Endothelial cell of umbilical vein (primary cell): ENCODE measurements at regions not wholly inside any gene's neighbourhood (a gene's known extent, or its start where the extent isn't known, plus 50 kb on each side); places are given as distances from the start of the nearest gene placed in this dataset.

ENCODE experiments used
- BruUV-seq: library from RNA; stranded (reverse); fragments of 400-500 nt; replicated peaks from 2 replicates; lab custom pipeline; 2021; lab: Mats Ljungman, UMichigan
- CTCF ChIA-PET: fragments of 300-600, 350-600 bp; sonication (Branson Sonifier 250); formaldehyde crosslinking; loops from one replicate; lab custom pipeline; 2021; ENCODE audit warnings: antibody characterized with exemption, inconsistent platforms; lab: Charles Lee
- POLR2A ChIA-PET: fragments of 300-600, 350-600 bp; sonication (Branson Sonifier 250); formaldehyde crosslinking; loops from one replicate; lab custom pipeline; 2021; ENCODE audit warnings: antibody characterized with exemption, inconsistent platforms; lab: Charles Lee
- DNase-seq: peaks from one replicate; pipeline ENCODE4 v3.0.0-alpha.2; 2011; ENCODE audit warnings: low read depth, low spot score
- FAIRE-seq: peaks from 2 replicates; lab custom pipeline; 2011; peaks lifted over from hg19 to GRCh38; lab: Jason Lieb, UNC
- H2AFZ ChIP-seq: 2 replicates; pipeline ENCODE4 v1.6.0; 2012; ENCODE audit warnings: low read depth, low read length, control low read depth, inconsistent platforms
- H3K27ac ChIP-seq: 2 replicates; pipeline ENCODE4 v1.5.1; 2011; ENCODE audit warnings: low read depth, mild to moderate bottlenecking, control low read depth, low read length, moderate library complexity; ENCODE audit not compliant: insufficient read depth
- H3K27me3 ChIP-seq, 2 experiments: 2 replicates each; pipeline versions ENCODE4 v1.6.0 to v1.6.1; 2011; ENCODE audit warnings: low read length in 2 of 2, mixed read lengths in 1 of 2; ENCODE audit not compliant: control insufficient read depth in 2 of 2, insufficient read depth in 2 of 2
- H3K36me3 ChIP-seq, 2 experiments: 2 replicates in 1 of 2; 3 replicates in 1 of 2; pipeline ENCODE4 v1.5.1; 2011; ENCODE audit warnings: low read length in 2 of 2, mild to moderate bottlenecking in 1 of 2, moderate library complexity in 1 of 2; ENCODE audit not compliant: control insufficient read depth in 2 of 2, insufficient read depth in 2 of 2; ENCODE audit errors: extremely low read depth in 1 of 2
- H3K4me1 ChIP-seq: 3 replicates; pipeline ENCODE4 v1.5.1; 2011; ENCODE audit warnings: mild to moderate bottlenecking, low read length; ENCODE audit not compliant: control insufficient read depth, insufficient read depth; ENCODE audit errors: extremely low read depth
- H3K4me2 ChIP-seq: 2 replicates; pipeline ENCODE4 v1.6.1; 2011; ENCODE audit warnings: low read length, control low read depth, mixed read lengths; ENCODE audit not compliant: insufficient read depth
- H3K4me3 ChIP-seq, 3 experiments: fragments of 200-600 bp in 1 of 3; sonication (generic), shearing (Covaris generic) in 1 of 3; replicated peaks in 1 of 3; 2 replicates each; pipeline ENCODE4 v1.5.1; 2011 to 2016; ENCODE audit warnings: control low read depth in 3 of 3, low read length in 3 of 3, mild to moderate bottlenecking in 2 of 3, inconsistent platforms in 1 of 3, low read depth in 1 of 3, moderate library complexity in 1 of 3; ENCODE audit not compliant: insufficient read depth in 1 of 3
- H3K79me2 ChIP-seq: 2 replicates; pipeline ENCODE4 v1.6.0; 2012; ENCODE audit warnings: low read length, inconsistent platforms; ENCODE audit not compliant: control insufficient read depth, insufficient read depth
- H3K9ac ChIP-seq: replicated peaks from 2 replicates; pipeline ENCODE3; 2011; ENCODE audit warnings: low read length, control low read depth; ENCODE audit not compliant: insufficient read depth; ENCODE audit errors: extremely low read depth
- H3K9me1 ChIP-seq: replicated peaks from 3 replicates; pipeline ENCODE4 v1.6.0; 2011; ENCODE audit warnings: mild to moderate bottlenecking, low read length; ENCODE audit not compliant: control insufficient read depth, insufficient read depth; ENCODE audit errors: extremely low read depth
- H3K9me3 ChIP-seq: replicated peaks from 2 replicates; pipeline ENCODE4 v1.5.1; 2012; ENCODE audit warnings: low read length, inconsistent platforms; ENCODE audit not compliant: control insufficient read depth, insufficient read depth
- H4K20me1 ChIP-seq: replicated peaks from 2 replicates; pipeline ENCODE3; 2011; ENCODE audit warnings: mild to moderate bottlenecking, low read length; ENCODE audit not compliant: control insufficient read depth, insufficient read depth; ENCODE audit errors: extremely low read depth
- EZH2 ChIP-seq: IDR thresholded peaks from 2 replicates; pipeline ENCODE4 v1.6.1; 2012; ENCODE audit warnings: borderline replicate concordance, low read depth, mild to moderate bottlenecking, moderate library complexity, low read length, inconsistent platforms; ENCODE audit not compliant: severe bottlenecking
- FOS ChIP-seq: IDR thresholded peaks from 2 replicates; pipeline ENCODE4 v1.6.1; 2011; ENCODE audit warnings: mild to moderate bottlenecking, low read length, moderate library complexity, borderline replicate concordance; ENCODE audit not compliant: insufficient read depth
- JUN ChIP-seq: IDR thresholded peaks from 2 replicates; pipeline ENCODE4 v1.6.1; 2011; ENCODE audit warnings: borderline replicate concordance, low read depth; ENCODE audit not compliant: insufficient read length, insufficient read depth
- MAX ChIP-seq: IDR thresholded peaks from 2 replicates; pipeline ENCODE4 v1.6.1; 2011; ENCODE audit not compliant: insufficient read depth, insufficient read length
- POLR2AphosphoS5 ChIP-seq: IDR thresholded peaks from 2 replicates; pipeline ENCODE4 v1.6.1; 2012; ENCODE audit warnings: low read depth, mild to moderate bottlenecking, control low read depth, low read length, moderate library complexity; ENCODE audit not compliant: insufficient read depth
- dilution Hi-C: fragments of 300-500 bp; cut with MboI; formaldehyde crosslinking; loops from one replicate; pipeline ENCODE4 v1.15.0; 2019; ENCODE audit warnings: low sequenced_read_pairs; ENCODE audit not compliant: extremely low pct_ligation_motif_present
- intact Hi-C: fragments of 100-400 bp; cut with micrococcal nuclease; formaldehyde crosslinking; loops from one replicate; pipeline ENCODE4 v1.10.0; 2022
- TF ChIP-seq, protein P1 (sequence below), 2 donors: IDR thresholded peaks; 1 replicate in 1 of 2; 2 replicates in 1 of 2; pipeline ENCODE4 v1.5.1; 2011; ENCODE audit warnings: low read length in 2 of 2, mild to moderate bottlenecking in 2 of 2, moderate library complexity in 2 of 2, control low read depth in 1 of 2, inconsistent platforms in 1 of 2, low read depth in 1 of 2; ENCODE audit not compliant: insufficient read depth in 1 of 2; ENCODE audit errors: extremely low read depth in 1 of 2

DNA sequence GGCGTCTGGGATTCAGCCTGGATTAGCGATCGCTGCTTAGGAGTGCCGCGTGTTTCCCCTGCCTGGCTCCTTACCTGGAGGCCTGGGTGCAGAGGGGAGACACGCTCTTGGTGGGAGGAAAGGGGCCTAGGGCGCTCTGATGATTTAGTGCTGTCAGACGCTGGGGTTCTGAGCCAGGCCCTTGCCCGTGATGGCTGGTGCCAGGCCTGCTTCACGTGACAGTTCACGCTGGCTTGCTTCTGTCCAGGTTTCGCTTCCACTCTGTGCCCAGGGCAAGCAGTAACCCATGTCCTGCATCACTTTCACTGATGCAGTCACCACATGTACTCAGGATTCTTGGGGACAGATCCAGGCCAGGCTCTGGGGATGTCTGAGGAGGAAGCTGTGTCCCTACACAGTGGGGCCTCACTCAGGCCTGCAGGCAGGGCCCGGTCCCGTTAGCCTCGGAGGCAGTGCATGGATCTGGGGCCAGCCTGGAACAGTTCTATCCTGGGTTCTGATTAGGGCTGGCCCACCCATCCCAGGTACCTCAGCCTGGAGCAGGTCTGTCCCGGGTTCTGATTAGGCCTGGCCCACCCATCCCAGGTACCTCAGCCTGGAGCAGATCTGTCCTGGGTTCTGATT is 1220.9 kb downstream of the BRD1 start:
- CTCF ChIA-PET = no interaction called here
- Histone ChIP-seq H3K36me3 (no peaks in the 10 kb centered on the region), H3K9me1 (no peaks in the 10 kb centered on the region), H3K4me1 (no peaks in the 10 kb centered on the region), H3K27me3 (no peaks in the 10 kb centered on the region), H2AFZ (no peak overlapping the region), H3K4me3 (no peak overlapping the region), H4K20me1 (no peaks in the 10 kb centered on the region), H3K4me2 (no peak overlapping the region), H3K9me3 (peaks cover 6% of the 10 kb centered on the region), H3K79me2 (no peaks in the 10 kb centered on the region), H3K9ac (no peak overlapping the region), H3K27ac (no peak overlapping the region)
- POLR2A ChIA-PET = no interaction called here
- FAIRE-seq (no peak), DNase-seq (no peak)
- dilution Hi-C loops (no loop called here), intact Hi-C loops (no loop called here)
- no TSS peak for BruUV-seq
- TF ChIP-seq, protein P1, sequence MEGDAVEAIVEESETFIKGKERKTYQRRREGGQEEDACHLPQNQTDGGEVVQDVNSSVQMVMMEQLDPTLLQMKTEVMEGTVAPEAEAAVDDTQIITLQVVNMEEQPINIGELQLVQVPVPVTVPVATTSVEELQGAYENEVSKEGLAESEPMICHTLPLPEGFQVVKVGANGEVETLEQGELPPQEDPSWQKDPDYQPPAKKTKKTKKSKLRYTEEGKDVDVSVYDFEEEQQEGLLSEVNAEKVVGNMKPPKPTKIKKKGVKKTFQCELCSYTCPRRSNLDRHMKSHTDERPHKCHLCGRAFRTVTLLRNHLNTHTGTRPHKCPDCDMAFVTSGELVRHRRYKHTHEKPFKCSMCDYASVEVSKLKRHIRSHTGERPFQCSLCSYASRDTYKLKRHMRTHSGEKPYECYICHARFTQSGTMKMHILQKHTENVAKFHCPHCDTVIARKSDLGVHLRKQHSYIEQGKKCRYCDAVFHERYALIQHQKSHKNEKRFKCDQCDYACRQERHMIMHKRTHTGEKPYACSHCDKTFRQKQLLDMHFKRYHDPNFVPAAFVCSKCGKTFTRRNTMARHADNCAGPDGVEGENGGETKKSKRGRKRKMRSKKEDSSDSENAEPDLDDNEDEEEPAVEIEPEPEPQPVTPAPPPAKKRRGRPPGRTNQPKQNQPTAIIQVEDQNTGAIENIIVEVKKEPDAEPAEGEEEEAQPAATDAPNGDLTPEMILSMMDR (IDR thresholded peaks at IDR 0.05; ENCODE audit: extremely low read depth in 1 of 2, insufficient read depth in 1 of 2, low read depth in 1 of 2, low read length in 2 of 2) = no peak
- TF ChIP-seq POLR2AphosphoS5 (no peak), EZH2 (no peak), JUN (no peak), FOS (no peak), MAX (no peak)
